ENCODE measurements at regions not wholly inside any gene's neighbourhood (a gene's known extent, or its start where the extent isn't known, plus 50 kb on each side); places are given as distances from the start of the nearest gene placed in this dataset.
"Not testable (repeated sequence)": the region's sequence is repeated elsewhere in the genome, so short reads cannot be mapped to it uniquely, and the experiment has no call there.

DNA sequence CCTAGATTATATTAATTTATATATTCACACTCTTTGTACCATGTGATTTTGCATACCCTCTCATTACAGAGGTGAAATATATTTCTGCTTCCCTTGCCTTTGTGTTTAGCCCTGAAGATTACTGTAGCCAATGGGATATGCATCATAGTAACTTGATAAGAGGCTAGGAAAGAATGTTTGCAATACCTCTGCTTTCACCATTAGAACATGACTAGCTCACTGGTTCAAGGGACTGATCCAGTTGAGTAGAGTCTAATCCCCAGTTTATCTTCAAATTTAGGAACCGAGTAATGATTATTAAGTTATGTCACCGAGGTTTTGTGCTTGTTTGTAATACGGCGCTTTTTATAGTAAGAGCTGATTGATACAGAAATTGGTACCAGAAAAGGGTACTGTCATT lies 552.6 kb upstream of the GJE1 start:
- no peak for DNase-seq (ENCODE audit: low read depth in 2 of 2)

- DNase-seq (ENCODE audit: low read depth in 2 of 2) = no peak
Measured at GRCh38 chr6:141576751-141577150, 556.0 kb upstream of the GJE1 start.

GRCh38 chr6:141562851-141563763 lies 569.6 kb upstream of the GJE1 start:
- peak; percentile 17 to 41 for DNase-seq (ENCODE audit: low read depth in 2 of 2)

- DNase-seq (ENCODE audit: low read depth in 2 of 2) = no peak
Measured at GRCh38 chr6:141562186-141562811, 570.4 kb upstream of the GJE1 start.

- no peak for DNase-seq (ENCODE audit: low read depth in 2 of 2)
Measured at GRCh38 chr6:141561154-141561553, 571.6 kb upstream of the GJE1 start.

DNA sequence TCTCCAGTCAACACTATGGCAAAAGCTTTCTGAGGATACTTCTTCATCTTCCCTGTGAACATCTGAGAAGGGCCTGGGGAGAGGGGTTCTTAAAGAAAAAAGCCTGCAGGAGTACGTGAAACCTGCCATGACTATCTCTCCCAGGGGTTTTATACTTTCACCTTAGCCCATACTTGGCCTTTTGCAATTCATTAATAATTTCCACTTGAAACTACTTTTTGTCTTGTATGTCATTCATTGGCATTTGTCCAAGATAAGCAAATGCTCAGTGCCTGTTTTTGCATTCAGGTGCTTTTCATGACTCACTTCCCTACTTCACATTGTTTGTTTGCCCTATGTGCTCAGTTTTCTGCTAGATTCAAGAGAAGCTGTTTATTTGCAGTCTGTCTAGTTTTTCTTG lies 580.3 kb upstream of the GJE1 start:
- DNase-seq (ENCODE audit: low read depth in 2 of 2) = no peak

DNA sequence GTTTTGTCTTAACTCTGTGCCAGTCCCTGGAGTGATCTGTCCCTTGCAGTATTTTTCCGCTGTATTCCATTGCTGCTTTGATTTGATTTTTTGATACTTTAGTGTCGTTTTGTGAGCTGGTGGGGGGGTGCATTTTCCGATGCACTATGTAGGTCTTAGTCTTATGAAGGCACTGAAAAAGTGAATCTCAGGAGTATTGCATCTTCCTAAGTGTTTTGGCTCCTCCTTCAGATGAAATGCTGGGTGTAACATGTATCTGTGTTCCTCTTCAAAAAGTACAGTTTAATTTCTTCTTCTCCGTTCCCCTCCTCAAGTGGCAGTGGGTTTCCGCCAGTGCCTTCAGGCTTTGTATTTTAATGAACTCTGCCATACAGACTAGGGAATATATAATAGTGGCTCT lies 580.7 kb upstream of the GJE1 start:
- no peak for DNase-seq (ENCODE audit: low read depth in 2 of 2)

DNA sequence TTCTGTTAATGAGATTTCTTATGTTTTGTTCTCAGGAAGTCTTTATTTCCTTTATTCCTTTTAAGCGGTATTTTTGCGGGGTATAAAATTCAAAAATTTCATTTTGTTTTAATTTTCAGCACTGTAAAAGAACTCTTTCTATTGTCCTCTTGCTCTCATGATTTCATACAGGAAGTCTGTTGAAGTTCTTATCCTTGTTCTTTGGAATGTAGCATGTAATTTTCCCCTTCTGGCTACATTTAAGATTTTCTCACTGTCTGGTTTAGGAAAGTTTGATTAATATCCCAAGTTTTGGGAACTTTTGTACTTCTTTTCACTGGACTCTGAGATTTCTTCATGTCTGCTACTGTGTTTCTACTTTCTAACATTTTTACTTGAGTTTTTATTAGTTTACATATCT lies 581.4 kb upstream of the GJE1 start:
- DNase-seq (ENCODE audit: low read depth in 2 of 2) = no peak

DNA sequence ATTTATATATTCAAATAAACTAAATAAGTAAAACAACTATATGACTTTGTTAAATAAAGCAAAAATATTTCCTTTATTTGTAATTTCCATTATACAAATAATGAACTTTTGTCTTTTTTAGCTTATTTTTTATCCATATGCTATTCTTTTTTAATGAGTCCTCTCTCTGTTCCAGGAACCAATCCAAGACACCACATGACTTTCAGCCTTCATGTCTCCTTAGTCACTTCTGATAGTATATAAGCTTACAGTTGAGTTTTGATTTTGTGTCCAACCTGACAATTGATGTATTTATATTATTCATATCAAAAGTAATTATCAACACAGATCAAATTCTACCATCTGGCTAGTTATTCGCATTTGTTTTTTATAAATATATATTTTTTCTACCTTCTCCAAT lies 582.3 kb upstream of the GJE1 start:
- DNase-seq (ENCODE audit: low read depth in 2 of 2) = no peak

GRCh38 chr6:141548966-141549365 lies 583.8 kb upstream of the GJE1 start:
- no peak for DNase-seq (ENCODE audit: low read depth in 2 of 2)

DNA sequence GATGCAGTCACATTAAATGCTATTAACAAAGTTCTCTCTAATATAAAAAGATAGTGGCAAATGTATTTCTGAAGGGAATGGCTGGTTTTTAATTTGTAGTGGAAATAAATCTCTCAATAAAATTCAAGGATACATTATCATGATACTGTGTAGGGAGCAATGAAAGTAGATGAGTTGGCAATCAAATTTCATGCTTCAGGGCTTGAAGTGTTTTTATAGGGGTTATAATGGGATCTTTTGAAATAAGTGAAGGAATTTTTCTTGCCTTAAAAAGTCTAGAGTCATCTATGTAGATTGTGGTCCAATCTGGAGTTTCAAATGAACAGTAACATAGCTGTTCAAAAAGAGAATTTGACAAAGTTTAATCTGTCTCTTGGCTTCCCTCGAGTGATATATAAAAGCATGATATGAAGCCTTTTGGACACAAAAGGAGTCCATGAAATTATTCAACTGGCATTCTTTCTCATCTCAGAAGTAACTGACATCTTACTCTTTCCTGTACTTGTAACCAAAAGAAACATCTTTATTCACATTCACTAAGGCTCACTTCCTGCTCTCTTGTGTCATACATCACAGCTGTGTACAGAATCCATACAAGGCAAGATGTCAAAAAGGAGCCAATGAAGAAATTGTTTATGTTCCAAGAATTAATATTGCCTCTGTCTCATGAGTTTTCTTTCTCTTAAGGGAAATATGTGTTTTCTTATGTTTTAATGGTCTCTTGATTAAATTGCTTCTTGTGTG lies 591.0 kb upstream of the GJE1 start:
- no peak for DNase-seq (ENCODE audit: low read depth in 2 of 2)

- no peak for DNase-seq (ENCODE audit: low read depth in 2 of 2)
Measured at GRCh38 chr6:141540207-141540606, 592.5 kb upstream of the GJE1 start.

DNA sequence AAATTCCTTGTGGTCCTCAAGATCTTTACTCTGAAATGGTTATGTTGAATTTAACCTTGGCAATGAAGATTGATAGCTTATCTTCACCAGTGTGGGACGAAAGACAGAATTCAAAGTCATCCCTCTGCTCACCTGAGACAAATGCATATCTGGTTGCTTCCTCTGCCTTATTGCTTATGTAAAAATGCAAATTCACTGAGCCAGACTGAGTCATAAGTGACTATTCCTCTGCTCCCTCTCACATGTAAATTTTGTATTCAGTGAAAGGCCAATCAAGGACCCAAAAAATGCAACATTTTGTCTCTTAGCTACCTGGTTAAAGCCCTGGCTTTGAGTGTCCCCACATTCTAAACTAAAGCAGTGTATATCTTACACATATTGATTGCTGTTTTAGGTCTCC lies 593.1 kb upstream of the GJE1 start:
- no peak for DNase-seq (ENCODE audit: low read depth in 2 of 2)

GRCh38 chr6:141532211-141532610 lies 600.5 kb upstream of the GJE1 start:
- no peak for DNase-seq (ENCODE audit: low read depth in 2 of 2)

DNA sequence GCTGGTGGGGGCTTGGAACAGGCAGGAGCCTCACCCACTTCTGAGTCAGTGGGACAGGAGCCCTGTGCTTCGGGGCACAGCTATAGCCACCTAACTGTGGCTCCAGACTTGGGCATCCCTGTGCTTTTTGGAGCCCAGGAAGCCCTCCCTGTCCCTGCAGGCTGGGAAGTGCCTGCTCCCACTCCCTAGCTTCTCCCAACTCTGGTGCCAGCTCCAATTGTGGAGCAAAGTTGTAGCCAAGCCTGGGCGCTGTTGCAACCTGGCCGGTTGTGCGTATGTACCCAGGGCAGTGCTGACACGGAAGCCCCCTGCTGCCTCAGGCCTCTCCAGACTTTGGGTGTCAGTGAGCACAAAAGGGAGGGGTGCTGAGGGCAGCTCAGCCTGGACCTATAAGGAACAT lies 601.7 kb upstream of the GJE1 start:
- no peak for DNase-seq (ENCODE audit: low read depth in 2 of 2)

GRCh38 chr6:141528596-141528995 lies 604.1 kb upstream of the GJE1 start:
- DNase-seq (ENCODE audit: low read depth in 2 of 2) = no peak

DNA sequence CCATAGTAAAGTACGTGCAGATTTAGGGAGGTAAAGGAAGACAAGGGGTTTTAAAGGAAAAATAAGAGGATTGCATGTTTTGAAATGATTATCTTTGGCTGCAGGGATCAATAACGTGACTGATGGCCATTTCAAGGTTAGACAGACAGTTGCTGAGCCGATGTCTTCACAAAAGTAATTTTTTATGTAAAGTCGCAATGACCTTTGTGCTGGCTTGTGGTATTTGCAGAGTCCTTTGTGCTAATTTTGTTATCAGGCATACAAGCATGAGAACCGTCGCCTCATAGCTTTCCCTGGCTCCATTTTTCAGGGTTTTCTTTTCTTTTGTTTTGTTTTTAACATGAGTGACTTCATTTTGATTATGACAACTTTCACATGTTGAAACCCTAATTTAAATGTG lies 605.7 kb upstream of the GJE1 start:
- no peak for DNase-seq (ENCODE audit: low read depth in 2 of 2)

DNA sequence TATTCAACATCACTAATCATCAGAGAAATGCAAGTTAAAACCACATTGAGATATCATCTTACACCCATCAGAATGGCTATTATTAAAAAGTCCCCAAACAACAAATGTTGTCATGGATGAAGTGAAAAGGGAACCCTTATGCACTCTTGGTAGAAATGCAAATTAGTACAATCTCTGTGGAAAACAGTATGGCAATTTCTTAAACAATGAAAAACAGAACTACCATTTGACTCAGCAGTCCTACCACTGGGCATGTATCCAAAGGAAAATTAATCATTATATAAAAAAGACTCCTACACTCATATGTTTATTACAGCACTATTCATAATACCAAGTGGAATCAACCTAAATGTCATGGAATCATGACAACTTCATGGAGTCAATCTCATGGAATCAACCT lies 611.3 kb upstream of the GJE1 start:
- DNase-seq (ENCODE audit: low read depth in 2 of 2) = no peak

DNA sequence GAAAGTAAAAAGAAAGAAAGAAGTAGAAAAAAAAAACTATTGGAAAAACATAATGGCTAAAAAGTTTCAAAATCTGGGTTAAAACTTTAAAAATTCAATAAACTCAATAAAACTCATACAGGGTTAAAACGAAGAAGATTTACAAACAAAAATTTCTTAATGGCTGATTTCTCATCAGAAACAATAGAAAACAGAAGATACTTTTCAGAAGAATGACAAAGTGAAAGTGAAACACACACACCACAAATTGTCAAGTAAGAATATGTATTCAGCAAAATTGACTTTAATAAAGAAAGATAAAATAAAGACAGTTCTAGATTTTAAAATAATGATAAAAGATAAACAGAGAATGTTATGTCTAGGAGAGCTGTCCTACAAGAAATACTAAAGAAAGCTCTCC lies 618.9 kb upstream of the GJE1 start:
- no peak for DNase-seq (ENCODE audit: low read depth in 2 of 2)

DNA sequence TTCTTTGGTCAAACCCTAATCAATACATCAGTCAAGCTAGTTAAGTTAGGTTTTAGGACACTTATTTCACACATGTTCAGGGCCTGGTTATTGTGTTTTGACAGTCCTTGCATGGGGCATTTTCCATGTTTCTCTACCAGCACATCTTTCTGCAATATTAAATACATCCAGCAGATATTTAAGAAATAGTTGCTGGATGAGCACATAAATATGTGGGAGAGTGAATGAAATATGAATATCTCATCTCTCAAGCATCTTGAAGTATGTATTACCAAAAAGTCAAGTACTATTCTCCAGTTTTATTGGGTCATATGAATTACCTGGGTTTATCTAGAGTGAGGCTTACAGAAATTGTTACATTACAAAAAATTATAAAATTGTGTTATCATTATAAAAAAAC lies 621.9 kb upstream of the GJE1 start:
- DNase-seq (ENCODE audit: low read depth in 2 of 2) = no peak

GRCh38 chr6:141506062-141506461 lies 626.7 kb upstream of the GJE1 start:
- not testable (repeated sequence) for DNase-seq (ENCODE audit: low read depth in 2 of 2)

DNA sequence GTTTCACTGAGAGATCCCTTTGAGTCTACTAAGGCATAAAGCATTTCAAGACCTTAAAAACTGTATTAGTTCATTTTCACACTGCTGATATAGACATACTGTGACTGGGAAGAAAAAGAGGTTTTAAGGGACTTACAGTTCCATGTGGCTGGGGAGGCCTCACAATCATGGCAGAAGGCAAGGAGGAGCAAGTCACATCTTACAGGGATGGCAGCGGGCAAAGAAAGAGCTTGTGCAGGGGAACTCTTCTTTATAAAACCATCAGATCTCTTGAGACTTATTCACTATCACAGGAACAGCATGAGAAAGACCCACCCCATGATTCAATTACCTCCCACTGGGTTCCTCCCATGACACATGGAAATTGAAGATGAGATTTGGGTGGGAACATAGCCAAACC lies 628.4 kb upstream of the GJE1 start:
- not testable (repeated sequence) for DNase-seq (ENCODE audit: low read depth in 2 of 2)

DNA sequence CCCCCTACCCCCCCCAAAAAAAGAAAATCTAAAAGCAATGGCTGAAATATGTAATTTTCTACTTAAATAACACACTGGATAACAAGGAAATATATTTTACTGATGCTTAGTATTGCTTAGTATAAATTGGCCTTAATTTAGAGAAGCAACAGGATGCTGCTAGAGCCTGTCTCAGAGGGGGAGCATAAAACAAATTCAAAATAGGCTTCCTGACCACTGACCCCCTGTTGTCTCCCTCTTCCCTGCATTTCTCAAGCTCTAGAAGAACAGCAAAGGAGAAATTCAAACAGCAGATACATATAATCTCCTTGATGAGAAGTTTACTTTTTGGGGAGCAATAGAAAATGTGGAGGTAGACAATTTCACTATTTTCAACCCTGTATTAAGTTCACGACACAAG lies 631.1 kb upstream of the GJE1 start:
- DNase-seq (ENCODE audit: low read depth in 2 of 2) = no peak
